ENCODE measurements at regions not wholly inside any gene's neighbourhood (a gene's known extent, or its start where the extent isn't known, plus 50 kb on each side); places are given as distances from the start of the nearest gene placed in this dataset.
A peak's percentile ranks its signal among the peaks of the same experiment; 100 is the strongest.

DNA sequence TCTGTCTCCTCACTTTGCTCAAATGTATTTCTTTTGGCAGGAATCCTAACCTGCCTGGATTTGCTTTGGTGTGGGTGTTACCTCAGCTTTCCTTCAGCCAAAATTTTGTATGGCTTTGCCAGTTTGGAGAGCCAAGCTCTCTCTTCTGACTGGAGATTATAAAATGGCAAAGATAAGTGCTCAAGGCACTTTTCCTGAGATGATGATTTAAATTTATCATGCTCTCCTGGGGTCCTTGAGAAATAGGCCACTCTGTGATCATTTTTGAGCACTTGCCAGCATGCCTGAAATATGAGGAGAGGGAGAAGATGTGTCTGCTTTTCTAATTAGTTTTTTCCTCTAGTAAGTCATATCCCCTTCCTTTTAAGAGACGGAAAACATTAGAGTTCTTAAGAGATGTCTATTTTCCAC is 683.0 kb downstream of the SLC4A3 start:
- no peak overlapping the region; the same call in 1 of the 2 replicates for H3K27ac ChIP-seq
- TF ChIP-seq, protein P1, sequence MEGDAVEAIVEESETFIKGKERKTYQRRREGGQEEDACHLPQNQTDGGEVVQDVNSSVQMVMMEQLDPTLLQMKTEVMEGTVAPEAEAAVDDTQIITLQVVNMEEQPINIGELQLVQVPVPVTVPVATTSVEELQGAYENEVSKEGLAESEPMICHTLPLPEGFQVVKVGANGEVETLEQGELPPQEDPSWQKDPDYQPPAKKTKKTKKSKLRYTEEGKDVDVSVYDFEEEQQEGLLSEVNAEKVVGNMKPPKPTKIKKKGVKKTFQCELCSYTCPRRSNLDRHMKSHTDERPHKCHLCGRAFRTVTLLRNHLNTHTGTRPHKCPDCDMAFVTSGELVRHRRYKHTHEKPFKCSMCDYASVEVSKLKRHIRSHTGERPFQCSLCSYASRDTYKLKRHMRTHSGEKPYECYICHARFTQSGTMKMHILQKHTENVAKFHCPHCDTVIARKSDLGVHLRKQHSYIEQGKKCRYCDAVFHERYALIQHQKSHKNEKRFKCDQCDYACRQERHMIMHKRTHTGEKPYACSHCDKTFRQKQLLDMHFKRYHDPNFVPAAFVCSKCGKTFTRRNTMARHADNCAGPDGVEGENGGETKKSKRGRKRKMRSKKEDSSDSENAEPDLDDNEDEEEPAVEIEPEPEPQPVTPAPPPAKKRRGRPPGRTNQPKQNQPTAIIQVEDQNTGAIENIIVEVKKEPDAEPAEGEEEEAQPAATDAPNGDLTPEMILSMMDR (conservative IDR thresholded peaks at IDR 0.05), result no peak

DNA sequence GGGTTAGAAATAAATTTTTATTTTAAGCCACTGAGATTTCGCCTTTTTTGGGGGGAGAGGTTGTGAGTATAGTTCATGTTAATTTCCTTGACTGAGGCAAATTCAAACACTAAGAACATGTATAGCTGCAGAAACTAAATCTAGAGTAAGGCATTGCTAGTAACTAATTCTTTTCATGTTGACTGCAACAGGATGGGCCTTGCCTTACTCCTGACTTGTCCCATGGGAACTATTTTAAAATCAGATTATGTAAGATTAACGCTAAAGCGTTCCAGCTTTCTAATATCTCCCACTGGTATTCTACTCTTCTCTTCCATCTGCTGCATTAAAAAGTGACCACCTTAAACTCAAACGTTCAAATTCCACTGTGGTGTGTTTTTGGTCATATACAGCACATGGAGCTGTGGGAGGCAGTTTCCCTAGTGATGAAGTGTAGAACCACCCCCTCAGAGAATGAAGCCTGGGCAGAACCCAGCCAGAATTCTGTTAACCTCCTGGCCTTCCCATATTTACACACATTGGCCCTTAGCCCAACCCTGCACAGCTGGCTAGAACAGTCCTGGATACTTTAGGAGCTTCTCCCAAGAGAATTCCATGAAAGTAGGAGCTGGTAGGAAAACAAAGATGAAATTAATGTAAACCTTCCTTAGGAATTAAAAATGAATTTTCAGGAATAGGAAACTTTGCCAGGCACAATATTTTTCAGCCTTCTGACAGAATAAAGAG is 687.8 kb downstream of the SLC4A3 start:
- TF ChIP-seq, protein P1 (conservative IDR thresholded peaks at IDR 0.05), result no peak
- H3K27ac ChIP-seq, result peak overlapping the region; percentile 56

DNA sequence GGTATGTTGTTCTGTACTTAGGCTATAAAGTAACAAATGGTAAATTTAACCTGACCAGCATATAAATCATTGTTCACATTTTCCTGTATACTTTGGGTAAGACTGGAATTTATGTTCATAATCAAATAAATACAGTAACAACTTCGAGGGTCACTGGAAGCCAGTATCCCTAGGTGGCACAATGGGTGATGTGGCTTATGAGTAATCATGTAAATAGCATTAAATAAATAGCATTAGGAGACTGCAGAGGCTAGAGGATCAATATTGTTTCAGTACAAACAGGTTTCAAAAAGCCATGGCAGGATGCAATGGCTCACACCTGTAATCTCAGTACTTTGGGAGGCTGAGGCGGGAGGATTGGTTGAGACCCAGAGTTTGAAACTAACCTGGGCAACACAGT is 690.6 kb downstream of the SLC4A3 start:
- H3K27ac ChIP-seq, result no peak overlapping the region
- TF ChIP-seq, protein P1 (conservative IDR thresholded peaks at IDR 0.05), result no peak

DNA sequence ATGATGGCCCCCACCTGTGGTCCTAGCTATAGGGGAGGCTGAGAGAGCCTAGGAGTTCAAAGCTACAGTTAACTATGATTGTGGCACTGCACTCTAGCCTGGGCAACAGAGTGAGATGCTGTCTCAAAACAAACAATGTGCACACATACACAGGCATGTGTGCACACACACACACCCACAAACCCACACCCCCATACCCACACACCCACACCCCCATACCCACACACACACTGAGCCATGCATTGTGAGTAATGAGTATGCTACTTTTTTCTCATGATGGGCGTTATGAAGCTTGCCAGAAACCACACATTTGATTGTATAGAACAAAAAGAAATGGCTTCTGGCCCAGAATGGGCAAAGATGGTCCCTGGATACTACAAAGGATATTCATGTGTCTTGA is 691.1 kb downstream of the SLC4A3 start:
- no peak overlapping the region for H3K27ac ChIP-seq
- TF ChIP-seq, protein P1 (conservative IDR thresholded peaks at IDR 0.05), result no peak

DNA sequence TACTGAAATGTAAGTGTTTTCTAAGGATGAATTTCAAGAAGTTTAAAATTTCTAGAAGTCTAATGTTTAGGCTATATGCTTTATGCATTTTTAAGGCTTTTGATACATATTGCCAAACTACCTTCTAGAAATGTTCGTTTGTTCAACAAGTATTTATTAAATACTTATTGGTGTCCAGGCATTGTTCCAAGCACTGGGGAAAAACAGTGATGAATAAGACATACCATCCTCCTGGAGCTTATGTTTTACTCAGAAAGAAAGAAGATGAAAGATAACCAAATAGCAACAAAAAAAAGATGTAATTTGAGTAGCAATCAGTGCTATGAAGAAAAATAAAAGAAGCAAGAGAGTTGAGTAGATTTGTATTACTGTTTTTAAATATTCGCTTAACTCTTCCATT is 692.9 kb downstream of the SLC4A3 start:
- TF ChIP-seq, protein P1 (conservative IDR thresholded peaks at IDR 0.05), result no peak
- no peak overlapping the region for H3K27ac ChIP-seq

DNA sequence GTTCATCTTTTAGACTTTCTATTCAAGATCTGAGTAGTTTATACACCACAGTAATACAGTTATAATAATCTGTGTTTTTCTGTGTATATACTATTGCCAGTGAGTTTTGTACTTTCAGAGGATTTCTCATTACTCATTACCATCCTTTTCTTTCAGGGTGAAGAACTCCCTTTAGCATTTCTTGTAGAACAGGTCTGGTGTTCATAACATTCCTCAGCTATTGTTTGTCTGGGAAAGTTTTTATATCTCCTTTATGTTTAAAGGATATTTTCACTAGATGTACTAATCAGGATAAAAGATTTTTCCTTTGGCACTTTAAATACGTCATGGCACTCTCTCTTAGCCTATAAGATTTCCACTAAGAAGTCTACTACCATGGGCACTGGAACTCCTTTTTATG is 705.5 kb downstream of the SLC4A3 start:
- TF ChIP-seq, protein P1 (conservative IDR thresholded peaks at IDR 0.05), result no peak
- no peak overlapping the region for H3K27ac ChIP-seq

DNA sequence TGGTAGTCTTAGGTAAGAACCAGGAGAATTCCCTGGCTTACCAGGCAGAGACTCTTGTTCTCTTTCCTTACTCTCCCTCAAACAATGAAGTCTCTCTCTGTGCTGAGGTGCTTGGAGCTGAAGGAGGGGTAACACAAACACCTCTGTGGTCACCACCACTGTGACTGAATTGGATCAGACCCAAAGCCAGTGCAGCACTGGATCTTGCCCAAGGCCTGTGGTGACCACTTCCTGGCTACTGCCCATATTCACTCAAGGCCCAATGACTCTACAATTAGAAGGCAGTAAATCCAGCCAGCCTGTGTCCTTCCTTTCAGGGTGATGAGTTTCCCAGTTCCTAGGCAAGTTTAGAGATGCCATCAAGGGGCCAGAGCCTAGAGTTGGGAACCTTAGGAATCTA is 706.8 kb downstream of the SLC4A3 start:
- TF ChIP-seq, protein P1 (conservative IDR thresholded peaks at IDR 0.05), result no peak
- H3K27ac ChIP-seq, result no peak overlapping the region

Measured in VCaP (cell line).